K562 (cell line): ENCODE measurements at regions not wholly inside any gene's neighbourhood (a gene's known extent, or its start where the extent isn't known, plus 50 kb on each side); places are given as distances from the start of the nearest gene placed in this dataset.

Source experiments
- ATAC-seq: fragments of 200-7000 bp; cut with Tn5 transposase; 3 replicates; pipeline ENCODE4 v1.9.1; 2020; ENCODE audit warnings: moderate library complexity
- BruUV-seq: library from RNA; stranded (reverse); fragments of 400-500 nt; replicated peaks from 2 replicates; lab custom pipeline; 2021; lab: Mats Ljungman, UMichigan
- CTCF ChIA-PET: fragments of 300-600 bp; formaldehyde crosslinking; extraction: SDS; loops from one replicate; lab custom pipeline; 2021; ENCODE audit warnings: low intra/inter-chr PET ratio; lab: Yijun Ruan, JAX
- POLR2A ChIA-PET: fragments of 300-600, 350-650 bp; sonication (Branson Sonifier 250); formaldehyde crosslinking; extraction: SDS; loops from one replicate; lab custom pipeline; 2021; ENCODE audit warnings: antibody characterized with exemption, inconsistent platforms; lab: Yijun Ruan, JAX
- DNase-seq, 4 experiments: peaks; one replicate each; pipeline versions ENCODE4 v3.0.0 to v3.0.0-alpha.2; 2011 to 2018; ENCODE audit warnings: low spot score in 3 of 4, mixed read lengths in 3 of 4; ENCODE audit errors: extremely low read depth in 1 of 4
- FAIRE-seq: peaks from 2 replicates; lab custom pipeline; 2011; peaks lifted over from hg19 to GRCh38; lab: Jason Lieb, UNC
- H2AFZ ChIP-seq: 2 replicates; pipeline ENCODE4 v1.6.0; 2011; ENCODE audit warnings: low read depth, low read length, control low read depth, inconsistent platforms
- H3K27ac ChIP-seq: fragments of 200-600 bp; 3 replicates; pipeline ENCODE4 v1.8.0; 2011; ENCODE audit warnings: low read depth, mild to moderate bottlenecking, control low read depth, inconsistent platforms, low read length, moderate library complexity, mixed read lengths; ENCODE audit errors: extremely low read depth
- H3K27me3 ChIP-seq, 2 experiments: fragments of 300-600 bp in 1 of 2; 2 replicates in 1 of 2; 3 replicates in 1 of 2; pipeline versions ENCODE4 v1.6.0 to v1.8.0; 2011; ENCODE audit warnings: inconsistent platforms in 2 of 2, low read length in 2 of 2, mild to moderate bottlenecking in 1 of 2, mixed read lengths in 1 of 2, moderate library complexity in 1 of 2; ENCODE audit not compliant: control insufficient read depth in 2 of 2, insufficient read depth in 2 of 2
- H3K36me3 ChIP-seq: fragments of 300-600 bp; 3 replicates; pipeline ENCODE4 v1.8.0; 2011; ENCODE audit warnings: mild to moderate bottlenecking, low read length, inconsistent platforms; ENCODE audit not compliant: control insufficient read depth, insufficient read depth
- H3K4me1 ChIP-seq, 2 experiments: fragments of 200-600 bp in 1 of 2; replicated peaks in 1 of 2; 2 replicates in 1 of 2; 3 replicates in 1 of 2; pipeline versions ENCODE4 v1.5.1 to v1.8.0; 2011; ENCODE audit warnings: inconsistent platforms in 2 of 2, low read length in 2 of 2, mild to moderate bottlenecking in 1 of 2, mixed read lengths in 1 of 2, moderate library complexity in 1 of 2; ENCODE audit not compliant: control insufficient read depth in 2 of 2, insufficient read depth in 2 of 2
- H3K4me2 ChIP-seq: 2 replicates; pipeline ENCODE4 v1.6.1; 2011; ENCODE audit warnings: low read length, control low read depth, inconsistent platforms, mixed read lengths; ENCODE audit not compliant: insufficient read depth
- H3K4me3 ChIP-seq: fragments of 200-600 bp; sonication (generic), shearing (Covaris generic); 2 replicates; pipeline ENCODE4 v1.5.1; 2016; ENCODE audit warnings: control low read depth, inconsistent platforms
- H3K79me2 ChIP-seq: fragments of 200-600 bp; 3 replicates; pipeline ENCODE4 v1.8.0; 2011; ENCODE audit warnings: low read length, inconsistent platforms; ENCODE audit not compliant: control insufficient read depth, insufficient read depth
- H3K9ac ChIP-seq, 2 experiments: 2 replicates each; pipeline versions ENCODE4 v1.6.0 to v1.6.1; 2011; ENCODE audit warnings: low read depth in 2 of 2, low read length in 2 of 2, control low read depth in 1 of 2, inconsistent platforms in 1 of 2, mild to moderate bottlenecking in 1 of 2, mixed read lengths in 1 of 2; ENCODE audit not compliant: insufficient read depth in 1 of 2
- H3K9me1 ChIP-seq: one replicate; pipeline ENCODE4 v1.6.0; 2011; ENCODE audit warnings: inconsistent platforms, mild to moderate bottlenecking, low read length, moderate library complexity; ENCODE audit not compliant: control insufficient read depth, insufficient read depth
- H3K9me3 ChIP-seq: replicated peaks from 2 replicates; pipeline ENCODE4 v1.5.1; 2011; ENCODE audit warnings: low read depth, low read length, inconsistent platforms; ENCODE audit not compliant: control insufficient read depth, insufficient read depth
- H4K20me1 ChIP-seq: replicated peaks from 2 replicates; pipeline ENCODE4 v1.6.1; 2011; ENCODE audit warnings: low read length, inconsistent platforms, mixed read lengths; ENCODE audit not compliant: control insufficient read depth, insufficient read depth
- MYNN ChIP-seq, 2 experiments: sonication (generic); formaldehyde crosslinking in 1 of 2; IDR thresholded peaks; 2 replicates each; pipeline versions ENCODE4 v1.5.0 to v1.6.1; 2016 to 2020; ENCODE audit warnings: antibody characterized with exemption in 1 of 2, missing genetic modification reagents in 1 of 2
- NRF1 ChIP-seq, 2 experiments: fragments of 450-650 bp; IDR thresholded peaks in 1 of 2; conservative IDR thresholded peaks in 1 of 2; 2 replicates each; pipeline ENCODE4 v1.6.1; 2014; ENCODE audit warnings: mild to moderate bottlenecking in 2 of 2
- WGBS: fragments of 100-300 bp; shearing (Covaris generic); methylation state at CpG from one replicate; pipeline ENCODE4 v1.1.6; 2016; ENCODE audit warnings: low coverage, mixed read lengths; ENCODE audit not compliant: insufficient coverage; ENCODE audit errors: missing lambda C conversion rate; 5-methylcytosine and 5-hydroxymethylcytosine counted together
- in situ Hi-C: fragments of 300-500 bp; cut with MboI; formaldehyde crosslinking; loops from 4 replicates; pipeline ENCODE4 v1.15.0; 2018; ENCODE audit warnings: inconsistent platforms, mixed read lengths
- intact Hi-C: fragments of 100-400 bp; cut with micrococcal nuclease; formaldehyde crosslinking; loops from 2 replicates; pipeline ENCODE4 v1.14.2; 2022
- TF ChIP-seq, protein P1 (sequence below): fragments of 450-650 bp; IDR thresholded peaks from 2 replicates; pipeline ENCODE4 v1.6.1; 2016; ENCODE audit warnings: missing biosample characterization, missing genetic modification characterization
- TF ChIP-seq, protein P2 (sequence below), 3 experiments: fragments of 200-800 bp in 1 of 3; fragments of 250-450 bp in 1 of 3; fragments of 450-650 bp in 1 of 3; sonication (Bioruptor Pico) in 1 of 3; sonication (Bioruptor generic) in 1 of 3; formaldehyde crosslinking in 1 of 3; IDR thresholded peaks; 2 replicates each; pipeline versions ENCODE4 v1.6.1 to v1.8.0; 2016 to 2022; ENCODE audit warnings: mild to moderate bottlenecking in 2 of 3, missing genetic modification characterization in 2 of 3, missing compliant biosample characterization in 1 of 3, moderate library complexity in 1 of 3

DNA sequence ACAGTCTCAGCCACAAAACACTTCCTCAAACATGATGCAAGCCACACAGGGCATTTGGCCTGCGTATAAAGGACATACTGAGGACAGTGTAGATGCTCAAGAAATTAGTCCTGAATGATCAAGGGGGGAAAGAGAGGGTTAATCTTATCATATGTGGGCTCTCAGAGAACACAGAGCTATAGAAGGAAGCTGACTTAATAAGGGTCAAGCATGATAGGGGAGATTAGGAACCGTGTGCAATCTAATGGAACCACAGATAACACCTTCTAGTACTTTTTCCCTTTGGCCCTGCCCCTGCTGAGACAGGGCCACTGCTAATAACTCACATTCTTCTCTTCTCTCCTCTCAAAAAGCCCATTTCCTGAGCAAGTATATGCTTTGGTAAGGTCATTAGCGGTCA lies 114.1 kb upstream of the ADAMTS9 start:
- Histone ChIP-seq H3K79me2 (no peaks in the 10 kb centered on the region), H3K9me3 (no peaks in the 10 kb centered on the region), H3K9ac (no peak overlapping the region), H3K27me3 (peaks cover 0 to 3% of the 10 kb centered on the region in 2 experiments; a peak in 3 of 5 replicates), H3K36me3 (no peaks in the 10 kb centered on the region), H4K20me1 (no peaks in the 10 kb centered on the region), H3K27ac (no peak overlapping the region), H2AFZ (no peak overlapping the region), H3K4me2 (no peak overlapping the region), H3K4me1 (no peaks in the 10 kb centered on the region), H3K4me3 (no peak overlapping the region), H3K9me1 (no peaks in the 10 kb centered on the region)
- in situ Hi-C loops (no loop called here), intact Hi-C loops (no loop called here)
- BruUV-seq: no TSS peak
- DNase-seq (no peak), ATAC-seq (no peak), FAIRE-seq (no peak)
- ChIA-PET POLR2A (no interaction called here), CTCF (no interaction called here)
- 0% methylated on average over 3 of the region's 3 CpGs for WGBS
- TF ChIP-seq MYNN (IDR thresholded peaks at IDR 0.05) (no peak), MYNN (CRISPR knock-in tag; IDR thresholded peaks at IDR 0.05) (no peak), NRF1 (conservative IDR thresholded peaks at IDR 0.05 in 1 of 2, IDR thresholded peaks at IDR 0.05 in 1 of 2) (no peak)
- TF ChIP-seq, protein P1, sequence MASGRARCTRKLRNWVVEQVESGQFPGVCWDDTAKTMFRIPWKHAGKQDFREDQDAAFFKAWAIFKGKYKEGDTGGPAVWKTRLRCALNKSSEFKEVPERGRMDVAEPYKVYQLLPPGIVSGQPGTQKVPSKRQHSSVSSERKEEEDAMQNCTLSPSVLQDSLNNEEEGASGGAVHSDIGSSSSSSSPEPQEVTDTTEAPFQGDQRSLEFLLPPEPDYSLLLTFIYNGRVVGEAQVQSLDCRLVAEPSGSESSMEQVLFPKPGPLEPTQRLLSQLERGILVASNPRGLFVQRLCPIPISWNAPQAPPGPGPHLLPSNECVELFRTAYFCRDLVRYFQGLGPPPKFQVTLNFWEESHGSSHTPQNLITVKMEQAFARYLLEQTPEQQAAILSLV: no peak
- TF ChIP-seq, protein P2, sequence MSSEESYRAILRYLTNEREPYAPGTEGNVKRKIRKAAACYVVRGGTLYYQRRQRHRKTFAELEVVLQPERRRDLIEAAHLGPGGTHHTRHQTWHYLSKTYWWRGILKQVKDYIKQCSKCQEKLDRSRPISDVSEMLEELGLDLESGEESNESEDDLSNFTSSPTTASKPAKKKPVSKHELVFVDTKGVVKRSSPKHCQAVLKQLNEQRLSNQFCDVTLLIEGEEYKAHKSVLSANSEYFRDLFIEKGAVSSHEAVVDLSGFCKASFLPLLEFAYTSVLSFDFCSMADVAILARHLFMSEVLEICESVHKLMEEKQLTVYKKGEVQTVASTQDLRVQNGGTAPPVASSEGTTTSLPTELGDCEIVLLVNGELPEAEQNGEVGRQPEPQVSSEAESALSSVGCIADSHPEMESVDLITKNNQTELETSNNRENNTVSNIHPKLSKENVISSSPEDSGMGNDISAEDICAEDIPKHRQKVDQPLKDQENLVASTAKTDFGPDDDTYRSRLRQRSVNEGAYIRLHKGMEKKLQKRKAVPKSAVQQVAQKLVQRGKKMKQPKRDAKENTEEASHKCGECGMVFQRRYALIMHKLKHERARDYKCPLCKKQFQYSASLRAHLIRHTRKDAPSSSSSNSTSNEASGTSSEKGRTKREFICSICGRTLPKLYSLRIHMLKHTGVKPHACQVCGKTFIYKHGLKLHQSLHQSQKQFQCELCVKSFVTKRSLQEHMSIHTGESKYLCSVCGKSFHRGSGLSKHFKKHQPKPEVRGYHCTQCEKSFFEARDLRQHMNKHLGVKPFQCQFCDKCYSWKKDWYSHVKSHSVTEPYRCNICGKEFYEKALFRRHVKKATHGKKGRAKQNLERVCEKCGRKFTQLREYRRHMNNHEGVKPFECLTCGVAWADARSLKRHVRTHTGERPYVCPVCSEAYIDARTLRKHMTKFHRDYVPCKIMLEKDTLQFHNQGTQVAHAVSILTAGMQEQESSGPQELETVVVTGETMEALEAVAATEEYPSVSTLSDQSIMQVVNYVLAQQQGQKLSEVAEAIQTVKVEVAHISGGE (CRISPR knock-in tag; IDR thresholded peaks at IDR 0.05): peak in 1 of 3 experiments; percentile 78; a peak in 2 of 6 replicates
